ENCODE measurements at regions not wholly inside any gene's neighbourhood (a gene's known extent, or its start where the extent isn't known, plus 50 kb on each side); places are given as distances from the start of the nearest gene placed in this dataset.

GRCh38 chr7:156071612-156072011, 259.3 kb upstream of the SHH start:
- Histone ChIP-seq H3K4me2 (ENCODE audit: low read length) (no peak overlapping the region), H3K9ac (ENCODE audit: low read length) (no peak overlapping the region), H3K27me3 (ENCODE audit: insufficient read depth, low read depth, low read length) (no peaks in the 10 kb centered on the region), H3K79me2 (replicated peaks; ENCODE audit: insufficient read depth, low read length) (no peaks in the 10 kb centered on the region), H3K9me2 (ENCODE audit: insufficient read depth, low read length) (no peaks in the 10 kb centered on the region), H2AFZ (ENCODE audit: low read depth, low read length) (no peak overlapping the region), H3K36me3 (ENCODE audit: insufficient read depth, low read length) (no peaks in the 10 kb centered on the region), H3F3A (ENCODE audit: insufficient read depth, low read length, poor library complexity, severe bottlenecking) (no peaks in the 10 kb centered on the region), H3K4me3 (ENCODE audit: low read length) (no peak overlapping the region), H3K27ac (ENCODE audit: low read length) (no peak overlapping the region), H4K20me1 (ENCODE audit: insufficient read depth) (no peaks in the 10 kb centered on the region), H3K9me3 (ENCODE audit: low read length) (no peaks in the 10 kb centered on the region)
- no peak for TF ChIP-seq TAF1 (IDR thresholded peaks at IDR 0.05; ENCODE audit: low read depth)

GRCh38 chr7:156069891-156070290, 257.6 kb upstream of the SHH start:
- H4K20me1 ChIP-seq (ENCODE audit: insufficient read depth), result no peaks in the 10 kb centered on the region
- no peak overlapping the region for H3K4me2 ChIP-seq (ENCODE audit: low read length)
- TF ChIP-seq POLR2AphosphoS5 (IDR thresholded peaks at IDR 0.05), result no peak
- no peak for TF ChIP-seq SMC3 (conservative IDR thresholded peaks at IDR 0.05; ENCODE audit: poor library complexity)
- no peak for TF ChIP-seq RAD21 (conservative IDR thresholded peaks at IDR 0.05)
- no peak for TF ChIP-seq MXI1 (conservative IDR thresholded peaks at IDR 0.05; ENCODE audit: poor library complexity, severe bottlenecking)
- TF ChIP-seq EZH2 (IDR thresholded peaks at IDR 0.05; ENCODE audit: borderline replicate concordance, insufficient read depth, low read length, poor library complexity, severe bottlenecking), result no peak
- no peak for TF ChIP-seq CTCF (IDR thresholded peaks at IDR 0.05; ENCODE audit: poor library complexity, severe bottlenecking)
- TF ChIP-seq TAF1 (IDR thresholded peaks at IDR 0.05; ENCODE audit: low read depth), result no peak
- TF ChIP-seq REST (IDR thresholded peaks at IDR 0.05; ENCODE audit: borderline replicate concordance), result no peak
- no peak for TF ChIP-seq EP300 (conservative IDR thresholded peaks at IDR 0.05; ENCODE audit: poor library complexity, severe bottlenecking)
- H3K9me3 ChIP-seq (ENCODE audit: low read length), result no peaks in the 10 kb centered on the region
- no peak overlapping the region for H3K4me3 ChIP-seq (ENCODE audit: low read length)
- no peaks in the 10 kb centered on the region for H3F3A ChIP-seq (ENCODE audit: insufficient read depth, low read length, poor library complexity, severe bottlenecking)
- H3K27me3 ChIP-seq (ENCODE audit: insufficient read depth, low read depth, low read length), result no peaks in the 10 kb centered on the region
- no peaks in the 10 kb centered on the region for H3K9me2 ChIP-seq (ENCODE audit: insufficient read depth, low read length)
- no peak overlapping the region for H3K27ac ChIP-seq (ENCODE audit: low read length)
- H3K36me3 ChIP-seq (ENCODE audit: insufficient read depth, low read length), result no peaks in the 10 kb centered on the region
- no peaks in the 10 kb centered on the region for H3K79me2 ChIP-seq (replicated peaks; ENCODE audit: insufficient read depth, low read length)
- no peak overlapping the region for H2AFZ ChIP-seq (ENCODE audit: low read depth, low read length)
- H3K9ac ChIP-seq (ENCODE audit: low read length), result no peak overlapping the region

GRCh38 chr7:156067156-156067555, 254.9 kb upstream of the SHH start:
- Histone ChIP-seq H3K79me2 (replicated peaks; ENCODE audit: insufficient read depth, low read length) (no peaks in the 10 kb centered on the region), H3K4me3 (ENCODE audit: low read length) (no peak overlapping the region), H3K27me3 (ENCODE audit: insufficient read depth, low read depth, low read length) (no peaks in the 10 kb centered on the region), H3K9me2 (ENCODE audit: insufficient read depth, low read length) (no peaks in the 10 kb centered on the region), H3K9ac (ENCODE audit: low read length) (no peak overlapping the region), H4K20me1 (ENCODE audit: insufficient read depth) (no peaks in the 10 kb centered on the region), H3K9me3 (ENCODE audit: low read length) (no peaks in the 10 kb centered on the region), H3K27ac (ENCODE audit: low read length) (no peak overlapping the region), H3F3A (ENCODE audit: insufficient read depth, low read length, poor library complexity, severe bottlenecking) (no peaks in the 10 kb centered on the region), H3K4me2 (ENCODE audit: low read length) (no peak overlapping the region), H3K36me3 (ENCODE audit: insufficient read depth, low read length) (no peaks in the 10 kb centered on the region), H2AFZ (ENCODE audit: low read depth, low read length) (no peak overlapping the region)
- no peak for TF ChIP-seq EZH2 (IDR thresholded peaks at IDR 0.05; ENCODE audit: borderline replicate concordance, insufficient read depth, low read length, poor library complexity, severe bottlenecking)
- TF ChIP-seq CTCF (IDR thresholded peaks at IDR 0.05; ENCODE audit: poor library complexity, severe bottlenecking), result no peak
- no peak for TF ChIP-seq RAD21 (conservative IDR thresholded peaks at IDR 0.05)
- TF ChIP-seq MXI1 (conservative IDR thresholded peaks at IDR 0.05; ENCODE audit: poor library complexity, severe bottlenecking), result no peak
- TF ChIP-seq REST (IDR thresholded peaks at IDR 0.05; ENCODE audit: borderline replicate concordance), result no peak

All from neural cell (in vitro differentiated cells).